NCI-H510A (cell line): ENCODE measurements at regions not wholly inside any gene's neighbourhood (a gene's known extent, or its start where the extent isn't known, plus 50 kb on each side); places are given as distances from the start of the nearest gene placed in this dataset.
"Not testable (repeated sequence)": the region's sequence is repeated elsewhere in the genome, so short reads cannot be mapped to it uniquely, and the experiment has no call there.

Experiments used
- DNase-seq: peaks from one replicate; lab custom pipeline; 2025; lab: John Stamatoyannopoulos, UW

DNA sequence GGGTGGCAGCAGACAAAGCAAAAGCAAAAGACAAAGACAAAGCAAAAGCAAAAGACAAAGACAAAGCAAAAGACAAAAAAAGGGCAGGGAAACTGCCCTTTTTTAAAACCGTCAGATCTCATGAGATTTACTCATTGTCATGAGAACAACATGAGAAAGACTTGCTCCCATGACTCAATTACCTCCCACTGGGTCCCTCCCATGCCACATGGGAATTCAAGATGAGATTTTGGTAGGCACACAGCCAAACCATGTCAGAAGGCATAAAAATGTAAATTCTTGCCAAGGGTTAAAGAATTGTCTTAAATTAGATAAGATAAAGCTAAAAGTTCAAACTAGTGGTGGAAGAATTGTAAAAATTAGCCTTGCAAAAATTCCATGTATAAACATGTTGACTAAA is 419.7 kb downstream of the TRAM1L1 start:
- no peak for DNase-seq

- DNase-seq, result no peak
These were observed 421.2 kb downstream of the TRAM1L1 start for GRCh38 chr4:116664198-116664597.

DNA sequence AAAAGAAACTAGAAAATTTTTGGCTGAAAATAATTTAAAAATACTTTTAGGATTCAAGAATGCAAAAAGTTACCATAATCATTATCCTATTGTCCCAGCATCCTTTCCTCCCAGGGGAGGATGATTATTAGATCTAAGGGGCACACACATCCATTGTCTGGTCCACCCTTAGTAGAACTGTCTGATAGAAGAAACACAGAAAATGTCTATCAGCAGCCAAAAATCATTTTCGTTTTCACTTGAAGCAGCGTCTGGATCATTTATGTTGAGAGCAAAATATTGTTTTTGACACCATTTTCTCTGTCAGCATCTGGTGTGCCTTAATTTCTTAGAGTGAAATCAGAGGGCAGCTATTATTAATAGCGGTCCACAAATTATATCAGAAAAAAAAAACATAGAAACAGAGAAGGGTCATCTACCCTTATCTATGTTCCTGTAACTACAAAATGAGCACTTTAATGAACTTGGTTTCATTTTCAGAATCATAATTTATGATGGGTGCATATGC is 446.3 kb downstream of the TRAM1L1 start:
- DNase-seq, result no peak

DNA sequence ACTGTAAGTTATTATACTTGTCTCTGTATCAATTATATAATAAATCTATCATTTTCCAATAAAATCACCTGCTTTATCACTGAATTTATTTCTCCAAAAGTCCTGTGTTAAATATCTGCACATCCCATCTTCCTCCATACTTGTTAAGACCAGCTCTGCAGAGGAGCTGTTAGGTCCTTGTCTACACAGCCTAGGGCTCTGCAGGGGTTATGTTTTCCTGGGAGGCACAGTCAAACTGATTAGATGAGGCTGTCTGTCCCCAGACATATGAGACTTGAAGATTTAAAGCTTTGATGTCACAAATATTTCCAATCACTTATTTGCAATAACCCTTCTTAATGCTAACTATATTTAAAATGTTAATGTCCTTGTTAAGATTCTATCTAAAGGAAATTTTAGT is 446.8 kb downstream of the TRAM1L1 start:
- no peak for DNase-seq

DNA sequence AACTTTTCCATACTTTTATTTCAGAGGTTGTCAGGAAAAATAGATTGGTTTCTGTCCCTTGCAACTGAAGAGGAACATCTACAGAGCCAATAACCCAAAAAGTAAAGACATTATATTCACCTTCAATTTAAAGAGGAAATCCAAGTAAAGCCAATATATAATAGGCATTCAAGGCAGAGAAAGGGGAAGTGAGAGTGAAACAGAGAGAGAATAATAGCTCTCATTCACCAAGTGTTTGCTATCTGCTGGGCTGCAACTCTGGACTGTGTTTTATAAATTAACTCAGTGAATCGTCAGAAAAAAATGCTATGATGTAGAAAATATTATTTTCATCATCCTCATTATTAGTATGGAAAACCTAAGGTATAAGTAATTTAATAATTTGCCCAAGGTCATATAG is 448.5 kb downstream of the TRAM1L1 start:
- DNase-seq, result no peak

DNA sequence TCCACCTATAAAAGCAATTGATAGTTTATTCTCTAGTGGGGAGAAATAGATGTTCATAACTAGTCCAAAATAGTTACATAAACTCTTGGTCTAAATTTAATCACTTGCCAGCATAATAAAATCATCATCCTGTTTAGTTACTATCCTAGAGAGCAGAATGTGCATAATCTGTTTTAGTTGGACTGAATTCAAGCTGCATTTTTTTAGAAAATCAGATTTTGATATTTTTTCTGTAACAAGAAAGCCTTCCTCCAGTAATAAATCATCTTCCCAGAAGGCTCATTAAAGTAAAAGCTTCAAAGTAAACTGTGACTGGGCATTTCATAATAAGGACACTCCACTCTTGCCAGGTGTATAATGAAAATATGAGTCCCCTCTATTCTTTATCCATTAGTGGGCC is 453.1 kb downstream of the TRAM1L1 start:
- DNase-seq, result no peak

GRCh38 chr4:116628598-116628997 is 456.8 kb downstream of the TRAM1L1 start:
- DNase-seq, result no peak

DNA sequence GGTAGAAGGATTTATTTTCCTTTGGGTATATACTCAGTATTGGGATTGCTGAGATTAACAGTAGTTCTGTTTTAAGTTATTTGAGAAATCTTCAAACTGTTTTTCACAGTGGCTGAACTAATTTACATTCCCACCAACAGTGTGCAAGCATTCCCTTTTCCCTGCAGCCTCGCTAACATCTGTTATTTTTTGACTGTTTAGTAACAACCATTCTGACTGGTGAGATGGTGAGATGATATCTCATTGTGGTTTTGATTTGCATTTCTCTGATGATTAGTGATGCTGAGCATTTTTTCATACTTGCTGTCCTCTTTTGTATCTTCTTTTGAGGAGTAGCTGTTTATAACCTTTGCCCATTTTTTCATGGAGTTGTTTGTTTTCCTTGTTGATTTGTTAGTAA is 457.8 kb downstream of the TRAM1L1 start:
- DNase-seq, result no peak

- DNase-seq, result not testable (repeated sequence)
These were observed 465.9 kb downstream of the TRAM1L1 start for GRCh38 chr4:116619508-116619907.

GRCh38 chr4:116618638-116619037 is 466.7 kb downstream of the TRAM1L1 start:
- DNase-seq, result no peak

- no peak for DNase-seq
These were observed 482.3 kb downstream of the TRAM1L1 start for GRCh38 chr4:116603096-116603495.

DNA sequence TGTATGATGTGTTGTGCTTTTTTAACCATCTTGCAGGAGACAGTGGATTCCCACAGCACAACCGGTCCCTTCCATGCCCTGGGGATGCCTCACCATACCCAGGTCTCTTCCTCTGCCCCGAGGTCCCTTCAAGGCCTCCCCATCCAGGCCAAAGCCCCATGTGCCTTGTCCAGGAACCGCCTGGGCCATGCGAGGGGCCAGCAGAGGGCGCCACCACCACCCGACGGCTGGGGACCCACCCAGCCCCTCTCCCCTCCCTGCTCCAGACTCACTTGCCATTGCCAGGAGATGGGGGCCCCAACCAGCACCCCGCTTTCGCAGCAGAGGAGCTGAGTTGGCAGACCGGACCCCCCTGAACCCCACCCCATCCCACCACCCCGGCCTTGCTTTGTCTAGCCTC is 485.5 kb downstream of the TRAM1L1 start:
- DNase-seq, result no peak

DNA sequence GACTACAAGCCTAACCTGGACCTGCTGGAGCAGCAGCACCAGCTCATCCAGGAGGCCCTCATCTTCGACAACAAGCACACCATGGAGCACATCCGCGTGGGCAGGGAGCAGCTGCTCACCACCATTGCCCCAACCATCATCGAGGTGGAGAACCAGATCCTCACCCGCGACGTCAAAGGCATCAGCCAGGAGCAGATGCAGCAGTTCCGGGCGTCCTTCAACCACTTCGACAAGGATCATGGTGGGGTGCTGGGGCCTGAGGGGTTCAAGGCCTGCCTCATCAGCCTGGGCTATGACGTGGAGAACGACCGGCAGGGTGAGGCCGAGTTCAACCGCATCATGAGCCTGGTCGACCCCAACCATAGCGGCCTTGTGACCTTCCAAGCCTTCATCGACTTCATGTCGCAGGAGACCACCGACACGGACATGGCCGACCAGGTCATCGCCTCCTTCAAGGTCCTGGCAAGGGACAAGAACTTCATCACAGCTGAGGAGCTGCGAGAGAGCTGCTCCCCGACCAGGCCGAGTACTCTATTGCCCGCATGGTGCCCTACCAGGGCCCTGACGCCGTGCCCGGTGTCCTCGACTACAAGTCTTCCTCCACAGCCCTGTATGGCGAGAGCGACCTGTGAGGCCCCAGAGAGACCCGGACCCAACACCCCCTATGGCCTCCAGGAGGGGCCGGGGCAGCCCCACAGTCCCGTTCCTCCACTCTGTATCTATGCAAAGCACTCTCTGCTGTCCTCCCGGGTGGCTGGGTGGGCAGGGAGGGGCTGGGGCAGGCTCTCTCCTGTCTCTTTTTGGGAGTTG is 486.2 kb downstream of the TRAM1L1 start:
- DNase-seq, result no peak

GRCh38 chr4:116598155-116598979 is 487.0 kb downstream of the TRAM1L1 start:
- DNase-seq, result no peak

DNA sequence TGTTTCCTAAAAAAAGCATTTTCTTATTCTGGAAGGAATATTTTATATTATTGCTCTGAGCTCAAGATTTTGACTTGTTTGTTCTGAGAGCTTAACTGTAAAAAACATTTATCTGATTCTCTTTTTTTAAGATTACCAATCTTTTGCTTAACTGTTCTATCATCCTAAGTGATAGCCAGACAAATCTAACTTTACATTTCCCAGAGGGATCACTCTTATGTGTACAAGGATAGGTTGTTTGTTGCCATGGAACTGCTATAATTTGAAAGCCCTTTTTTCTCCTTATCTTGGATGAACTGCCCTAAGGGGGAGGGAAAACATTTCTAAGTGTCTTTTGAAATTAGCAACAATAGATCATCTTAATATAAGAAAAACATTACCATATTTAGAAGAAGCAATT is 494.7 kb downstream of the TRAM1L1 start:
- DNase-seq, result no peak

- no peak for DNase-seq
These were observed 496.6 kb downstream of the TRAM1L1 start for GRCh38 chr4:116588783-116589182.

DNA sequence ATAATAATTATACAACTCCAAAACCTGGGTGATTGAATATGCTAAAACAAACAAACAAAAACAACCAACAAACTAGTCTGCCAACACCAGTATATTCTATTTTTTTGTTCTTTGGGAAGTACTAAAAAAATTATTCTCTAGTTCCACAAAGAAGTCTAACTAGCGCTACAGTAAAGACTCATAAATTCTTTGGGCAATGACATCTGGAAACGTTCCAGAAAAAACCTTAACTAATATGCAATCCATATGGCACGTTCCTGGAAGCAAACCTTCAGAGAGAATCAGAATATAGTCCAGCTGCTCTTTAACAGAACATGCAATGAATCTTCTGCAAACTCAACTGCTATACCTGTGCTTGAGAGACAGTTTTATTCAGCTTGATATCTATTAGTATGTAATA is 500.1 kb downstream of the TRAM1L1 start:
- DNase-seq, result no peak

DNA sequence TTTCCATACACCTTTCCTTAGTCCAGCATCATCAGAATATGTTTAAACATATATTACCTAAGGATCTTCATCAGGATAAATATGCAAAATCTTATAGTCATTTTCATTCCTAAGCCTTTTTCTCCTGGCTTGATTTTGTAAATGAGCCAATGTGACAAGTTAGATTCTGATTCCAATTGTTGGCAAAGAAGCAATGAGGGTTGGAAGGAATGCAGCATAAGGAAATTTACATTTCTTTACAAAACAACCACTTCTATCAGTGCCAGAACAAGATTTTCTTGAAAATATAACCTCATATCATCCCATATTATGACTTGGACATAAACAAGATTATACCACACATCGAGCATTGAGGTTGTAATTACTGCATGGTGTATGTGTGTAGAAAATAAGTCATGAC is 508.1 kb downstream of the TRAM1L1 start:
- DNase-seq, result no peak

DNA sequence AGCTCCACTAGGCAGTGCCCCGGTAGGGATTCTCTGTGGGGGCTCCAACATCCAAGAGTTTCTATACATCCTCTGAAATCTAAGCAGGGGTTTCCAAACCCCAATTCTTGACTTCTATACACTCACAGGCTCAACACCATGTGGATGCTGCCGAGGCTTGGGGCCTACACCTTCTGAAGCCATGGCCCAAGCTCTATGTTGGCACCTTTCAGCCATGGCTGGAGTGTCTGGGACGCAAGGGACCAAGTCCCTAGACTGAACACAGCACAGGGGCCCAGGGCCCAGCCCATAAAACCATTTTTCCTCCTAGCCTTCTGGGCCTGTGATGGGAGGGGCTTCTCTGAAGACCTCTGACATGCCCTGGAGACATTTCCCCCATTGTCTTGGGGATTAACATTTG is 511.8 kb downstream of the TRAM1L1 start:
- DNase-seq, result no peak

DNA sequence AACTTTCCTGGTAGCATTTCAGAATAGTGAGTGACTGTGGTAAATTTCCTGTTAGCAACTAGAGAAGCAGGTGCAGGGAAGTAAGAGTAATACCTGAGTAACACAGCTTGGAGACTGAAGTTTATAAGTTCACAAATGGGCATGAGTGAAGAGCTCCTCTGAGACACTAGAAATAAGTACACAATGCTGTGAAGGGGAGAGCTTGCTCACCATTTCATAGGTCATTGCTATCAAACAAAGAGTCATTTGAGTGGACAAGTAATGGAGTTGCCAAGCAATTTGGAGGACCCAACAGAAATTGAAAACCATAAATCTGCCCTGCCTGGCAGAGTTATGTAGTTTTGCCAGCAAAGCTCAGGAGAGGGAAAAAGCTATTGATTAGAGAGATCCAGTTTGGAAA is 523.6 kb downstream of the TRAM1L1 start:
- peak; percentile 13 for DNase-seq

DNA sequence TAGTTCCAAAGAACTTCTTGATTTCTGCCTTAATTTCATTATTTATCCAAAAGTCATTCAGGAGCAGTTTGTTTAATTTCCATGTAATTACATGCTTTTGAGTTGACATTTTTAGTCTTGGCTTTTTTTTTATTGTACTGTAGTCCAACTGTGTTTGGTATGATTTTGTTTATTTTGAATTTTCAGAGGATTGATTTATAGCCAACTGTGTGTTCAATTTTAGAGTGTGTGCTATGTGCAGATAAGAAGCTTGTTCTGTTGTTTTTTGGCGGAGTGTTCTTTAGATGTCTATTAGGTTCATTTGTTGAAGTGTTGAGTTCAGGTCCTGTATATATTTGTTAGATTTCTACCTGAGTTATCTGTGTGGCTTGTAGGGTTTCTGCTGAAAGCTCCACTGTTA is 533.6 kb downstream of the TRAM1L1 start:
- DNase-seq, result no peak

GRCh38 chr4:116547632-116548031 is 537.7 kb downstream of the TRAM1L1 start:
- DNase-seq, result no peak

DNA sequence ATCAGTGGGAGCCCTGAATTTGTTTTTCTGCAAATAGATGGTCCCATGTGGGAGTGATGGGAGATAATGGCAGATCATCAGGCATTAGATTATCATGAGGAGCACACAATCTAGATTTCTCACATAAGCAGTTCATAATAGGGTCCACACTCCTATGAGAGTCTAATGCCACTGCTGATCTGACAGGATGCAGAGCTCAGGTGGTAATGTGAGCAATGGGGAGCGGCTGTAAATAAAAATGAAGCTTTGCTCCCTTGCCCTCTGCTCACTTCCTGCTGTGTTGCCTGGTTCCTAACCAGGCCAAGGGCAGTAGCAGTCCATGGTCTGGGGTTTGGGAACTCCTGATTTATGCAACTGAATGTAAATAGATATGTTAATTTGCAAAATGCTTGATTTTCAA is 538.6 kb downstream of the TRAM1L1 start:
- DNase-seq, result no peak
